Upper lobe of left lung (tissue), 4 donors: ENCODE measurements at regions not wholly inside any gene's neighbourhood (a gene's known extent, or its start where the extent isn't known, plus 50 kb on each side); places are given as distances from the start of the nearest gene placed in this dataset.

Experiments used
- EP300 ChIP-seq, 4 donors: sonication (generic); formaldehyde crosslinking; IDR thresholded peaks; one replicate each; pipeline ENCODE4 v1.5.1; 2017; ENCODE audit warnings: antibody characterized with exemption in 4 of 4, control low read depth in 2 of 4
- POLR2A ChIP-seq, 4 donors: fragments of 450-650 bp; IDR thresholded peaks; one replicate each; pipeline ENCODE4 v1.5.1; 2016 to 2017; ENCODE audit warnings: antibody characterized with exemption in 4 of 4, mild to moderate bottlenecking in 2 of 4
- TF ChIP-seq, protein P1 (sequence below), 6 experiments: fragments of 450-650 bp in 4 of 6; fragments of 200-600 bp in 2 of 6; sonication (generic) in 2 of 6; IDR thresholded peaks; one replicate each; pipeline ENCODE4 v1.5.1; 2016 to 2019; ENCODE audit warnings: antibody characterized with exemption in 6 of 6

DNA sequence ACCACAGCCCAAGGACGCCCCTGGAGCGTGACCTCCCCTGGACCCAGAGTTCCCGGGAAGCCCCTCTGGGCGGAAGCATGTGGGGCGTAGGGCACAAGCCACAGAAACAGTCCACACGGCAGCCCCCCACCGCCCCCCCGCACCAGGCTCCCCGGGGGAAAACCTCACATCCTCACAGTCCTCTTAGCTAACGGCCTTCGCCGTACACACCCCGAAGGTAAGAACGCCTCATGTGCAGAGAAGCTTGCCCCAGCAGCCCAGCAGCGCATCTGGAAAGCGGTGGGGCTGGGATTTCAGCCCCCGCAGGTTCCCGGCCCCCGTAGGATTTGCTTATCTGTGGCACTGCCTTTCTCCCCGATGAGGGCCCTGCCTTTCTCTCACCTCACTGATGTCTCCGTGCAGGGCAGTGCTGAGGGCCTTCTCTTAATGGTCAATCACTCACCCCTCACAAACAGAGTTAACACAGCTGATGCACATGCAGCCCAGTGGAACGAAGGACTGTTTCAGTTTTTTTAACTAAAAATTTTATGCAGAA is 309.2 kb downstream of the BRD1 start:
- TF ChIP-seq, protein P1, sequence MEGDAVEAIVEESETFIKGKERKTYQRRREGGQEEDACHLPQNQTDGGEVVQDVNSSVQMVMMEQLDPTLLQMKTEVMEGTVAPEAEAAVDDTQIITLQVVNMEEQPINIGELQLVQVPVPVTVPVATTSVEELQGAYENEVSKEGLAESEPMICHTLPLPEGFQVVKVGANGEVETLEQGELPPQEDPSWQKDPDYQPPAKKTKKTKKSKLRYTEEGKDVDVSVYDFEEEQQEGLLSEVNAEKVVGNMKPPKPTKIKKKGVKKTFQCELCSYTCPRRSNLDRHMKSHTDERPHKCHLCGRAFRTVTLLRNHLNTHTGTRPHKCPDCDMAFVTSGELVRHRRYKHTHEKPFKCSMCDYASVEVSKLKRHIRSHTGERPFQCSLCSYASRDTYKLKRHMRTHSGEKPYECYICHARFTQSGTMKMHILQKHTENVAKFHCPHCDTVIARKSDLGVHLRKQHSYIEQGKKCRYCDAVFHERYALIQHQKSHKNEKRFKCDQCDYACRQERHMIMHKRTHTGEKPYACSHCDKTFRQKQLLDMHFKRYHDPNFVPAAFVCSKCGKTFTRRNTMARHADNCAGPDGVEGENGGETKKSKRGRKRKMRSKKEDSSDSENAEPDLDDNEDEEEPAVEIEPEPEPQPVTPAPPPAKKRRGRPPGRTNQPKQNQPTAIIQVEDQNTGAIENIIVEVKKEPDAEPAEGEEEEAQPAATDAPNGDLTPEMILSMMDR (IDR thresholded peaks at IDR 0.05) = no peak
- no peak for TF ChIP-seq EP300 (IDR thresholded peaks at IDR 0.05)
- TF ChIP-seq POLR2A (IDR thresholded peaks at IDR 0.05) = no peak
